GM12878 (cell line): ENCODE measurements at regions not wholly inside any gene's neighbourhood (a gene's known extent, or its start where the extent isn't known, plus 50 kb on each side); places are given as distances from the start of the nearest gene placed in this dataset.

ENCODE experiments used
- CEBPB ChIP-seq, 2 experiments: fragments of 150-350 bp in 1 of 2; IDR thresholded peaks; 2 replicates each; pipeline ENCODE4 v1.6.1; 2012 to 2014; ENCODE audit warnings: low read depth in 2 of 2, low read length in 2 of 2, borderline replicate concordance in 1 of 2, inconsistent platforms in 1 of 2
- CREB1 ChIP-seq: IDR thresholded peaks from 2 replicates; pipeline ENCODE4 v1.6.1; 2012; ENCODE audit warnings: low read depth, mild to moderate bottlenecking, inconsistent platforms
- CTCF ChIP-seq, 3 experiments: IDR thresholded peaks in 2 of 3; conservative IDR thresholded peaks in 1 of 3; 2 replicates each; pipeline ENCODE4 v1.5.1; 2011; ENCODE audit warnings: low read depth in 3 of 3, low read length in 3 of 3, mild to moderate bottlenecking in 3 of 3, control low read depth in 2 of 3, moderate library complexity in 2 of 3, inconsistent platforms in 1 of 3, mixed read lengths in 1 of 3; ENCODE audit not compliant: control insufficient read depth in 2 of 3, insufficient read depth in 1 of 3; ENCODE audit errors: extremely low read depth in 1 of 3
- ELK1 ChIP-seq: IDR thresholded peaks from 2 replicates; pipeline ENCODE4 v1.6.1; 2012; ENCODE audit warnings: low read depth, low read length, improper control_type of control experiment
- FOXK2 ChIP-seq: fragments of 450-650 bp; IDR thresholded peaks from 2 replicates; pipeline ENCODE4 v1.6.1; 2017; ENCODE audit warnings: mild to moderate bottlenecking, moderate library complexity
- JUNB ChIP-seq: IDR thresholded peaks from 2 replicates; pipeline ENCODE4 v1.6.1; 2016; ENCODE audit warnings: antibody characterized with exemption, mild to moderate bottlenecking
- POLR2A ChIP-seq: IDR thresholded peaks from 2 replicates; pipeline ENCODE4 v1.6.1; 2011; ENCODE audit warnings: low read depth, mild to moderate bottlenecking, low read length
- TCF12 ChIP-seq: IDR thresholded peaks from 2 replicates; pipeline ENCODE4 v1.6.1; 2011; ENCODE audit warnings: low read depth, mild to moderate bottlenecking, low read length

GRCh38 chr10:130757271-130757670 is 554.2 kb downstream of the TCERG1L start:
- TF ChIP-seq JUNB (no peak), CEBPB (IDR thresholded peaks at IDR 0.05; ENCODE audit: borderline replicate concordance in 1 of 2, low read depth in 2 of 2, low read length in 2 of 2) (no peak), POLR2A (no peak), FOXK2 (no peak), CTCF (IDR thresholded peaks at IDR 0.05 in 2 of 3, conservative IDR thresholded peaks at IDR 0.05 in 1 of 3; ENCODE audit: control insufficient read depth in 2 of 3, extremely low read depth in 1 of 3, insufficient read depth in 1 of 3, low read depth in 3 of 3, low read length in 3 of 3) (no peak), ELK1 (no peak), CREB1 (no peak), TCF12 (no peak)
